Ishikawa (cell line): ENCODE measurements at regions not wholly inside any gene's neighbourhood (a gene's known extent, or its start where the extent isn't known, plus 50 kb on each side); places are given as distances from the start of the nearest gene placed in this dataset.

Experiments
- CEBPB ChIP-seq: IDR thresholded peaks from 2 replicates; pipeline ENCODE4 v1.6.1; 2012
- CREB1 ChIP-seq: IDR thresholded peaks from 2 replicates; pipeline ENCODE4 v1.6.1; 2012; ENCODE audit warnings: low read depth
- EP300 ChIP-seq: IDR thresholded peaks from 2 replicates; pipeline ENCODE4 v1.6.1; 2012; ENCODE audit warnings: borderline replicate concordance
- REST ChIP-seq: IDR thresholded peaks from 2 replicates; pipeline ENCODE4 v1.6.1; 2012; ENCODE audit warnings: low read depth, mild to moderate bottlenecking
- TCF12 ChIP-seq: IDR thresholded peaks from 2 replicates; pipeline ENCODE4 v1.6.1; 2012; ENCODE audit warnings: low read depth
- YY1 ChIP-seq: IDR thresholded peaks from 2 replicates; pipeline ENCODE4 v1.6.1; 2012; ENCODE audit warnings: low read depth

GRCh38 chr6:90973188-90973587, 386.3 kb upstream of the MAP3K7 start:
- TF ChIP-seq REST: no peak
- TF ChIP-seq YY1: no peak
- TF ChIP-seq TCF12: no peak
- TF ChIP-seq EP300: no peak
- no peak for TF ChIP-seq CREB1
- TF ChIP-seq CEBPB: no peak
